CD4-positive, alpha-beta T cell treated with Interleukin-1 beta for 1 hour (primary cell): ENCODE measurements at regions not wholly inside any gene's neighbourhood (a gene's known extent, or its start where the extent isn't known, plus 50 kb on each side); places are given as distances from the start of the nearest gene placed in this dataset.

Source experiments
- DNase-seq, 2 donors: peaks; one replicate each; pipeline ENCODE4 v3.0.0-alpha.2; 2020 to 2022

GRCh38 chr1:22268327-22268726, 125.4 kb upstream of the WNT4 start:
- DNase-seq: no peak

GRCh38 chr1:22271847-22272801, 129.2 kb upstream of the WNT4 start:
- DNase-seq: no peak

- DNase-seq: no peak
Measured at GRCh38 chr1:22273686-22274681, 131.1 kb upstream of the WNT4 start.

DNA sequence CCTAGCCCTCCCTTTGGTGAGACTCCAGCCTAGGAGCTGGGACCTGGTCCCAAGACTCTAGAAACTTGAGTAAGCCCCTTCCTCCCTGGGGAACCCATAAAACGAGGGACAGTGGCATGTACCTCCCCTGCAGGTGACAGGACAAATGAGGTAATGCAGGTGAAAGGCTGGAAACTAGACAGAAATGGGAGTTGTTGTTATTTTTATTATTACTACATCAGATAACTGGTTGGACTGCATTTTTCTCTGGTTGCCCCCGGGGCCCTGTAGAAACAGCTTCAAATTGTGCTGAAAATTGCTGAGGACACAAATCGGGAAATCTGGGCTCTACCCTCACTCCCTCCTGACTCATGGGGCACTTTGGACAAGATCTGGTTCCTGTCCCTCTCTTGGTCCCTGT, 132.3 kb upstream of the WNT4 start:
- no peak for DNase-seq

GRCh38 chr1:22275626-22276395, 132.9 kb upstream of the WNT4 start:
- peak; percentile 9 to 14 for DNase-seq

DNA sequence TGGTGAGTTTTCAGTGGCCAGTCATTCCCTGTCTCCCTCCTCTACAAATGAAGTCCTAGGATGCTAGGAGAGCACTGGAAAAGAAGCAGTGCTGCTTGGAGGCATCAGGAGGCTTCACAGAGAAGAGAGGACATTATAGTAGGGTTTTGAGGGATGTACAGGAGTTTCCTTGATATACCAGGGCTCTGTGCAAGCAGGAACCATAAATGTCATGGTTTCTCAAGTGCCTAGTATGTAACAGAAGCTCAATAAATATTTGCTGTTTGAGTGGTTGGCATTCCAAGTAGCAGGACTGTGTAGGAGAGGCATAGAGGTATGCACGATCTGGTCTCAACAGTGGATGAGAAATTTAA, 133.5 kb upstream of the WNT4 start:
- DNase-seq: no peak

DNA sequence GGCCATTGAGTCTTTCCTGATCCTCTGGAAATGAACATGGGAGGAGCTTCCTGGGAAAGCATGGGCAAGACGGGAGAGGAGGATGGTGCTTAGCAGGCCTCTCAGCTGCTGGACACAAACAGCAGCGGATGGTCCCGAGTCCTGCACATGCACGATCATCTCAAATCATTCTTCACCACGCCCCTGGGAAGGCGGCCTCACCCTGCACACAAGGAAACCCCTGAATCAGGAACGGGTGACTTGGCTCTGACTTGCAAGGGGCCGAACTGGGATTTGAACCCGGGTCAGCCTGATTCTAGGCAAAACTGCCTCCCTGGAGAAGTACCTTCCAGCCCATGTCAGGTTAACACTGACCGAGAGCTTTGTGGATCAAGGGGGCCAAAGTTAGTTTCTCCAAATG, 134.8 kb upstream of the WNT4 start:
- DNase-seq: no peak

- DNase-seq: no peak
Measured at GRCh38 chr1:22279735-22280134, 136.8 kb upstream of the WNT4 start.

- no peak for DNase-seq
Measured at GRCh38 chr1:22280526-22280925, 137.6 kb upstream of the WNT4 start.

DNA sequence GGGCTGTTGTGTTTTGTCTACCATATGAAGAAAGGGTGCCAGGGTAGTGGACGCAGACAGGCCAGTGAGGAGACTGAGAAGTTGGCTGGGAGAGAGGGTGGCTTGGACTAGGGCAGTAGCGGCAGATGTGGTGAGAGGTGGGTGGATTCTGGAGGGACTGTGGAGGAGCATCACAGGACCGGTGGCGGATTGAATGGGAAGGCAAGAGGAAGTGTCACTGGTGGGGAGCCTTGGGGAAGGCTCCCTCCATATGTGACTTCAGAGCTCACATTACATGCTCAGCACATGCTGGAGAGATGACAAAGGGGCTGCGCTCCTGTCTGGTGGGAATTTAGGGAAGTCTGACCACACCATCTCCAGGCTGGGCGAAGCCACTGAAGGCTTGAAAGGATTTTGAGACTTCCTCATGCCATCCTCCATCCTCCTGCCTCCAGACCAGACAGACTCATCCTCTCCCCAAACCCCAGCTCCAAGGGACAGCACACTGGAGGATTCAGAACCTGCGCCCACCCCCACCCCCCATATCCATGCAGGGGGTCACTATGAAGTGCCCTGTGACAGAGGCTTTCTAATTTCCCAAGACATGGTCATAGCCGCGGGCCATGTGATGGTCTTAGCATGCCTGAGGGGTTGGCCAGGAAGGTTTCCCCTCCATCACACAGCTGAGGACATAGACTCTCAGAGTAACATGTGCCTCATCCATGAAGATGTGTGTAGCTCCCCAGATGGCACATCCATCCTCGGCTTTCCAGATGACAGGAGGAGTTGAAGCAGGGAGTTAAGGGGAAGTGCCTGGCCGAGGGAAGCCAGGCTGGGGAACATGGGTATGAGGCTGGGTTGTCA, 138.8 kb upstream of the WNT4 start:
- DNase-seq: no peak

DNA sequence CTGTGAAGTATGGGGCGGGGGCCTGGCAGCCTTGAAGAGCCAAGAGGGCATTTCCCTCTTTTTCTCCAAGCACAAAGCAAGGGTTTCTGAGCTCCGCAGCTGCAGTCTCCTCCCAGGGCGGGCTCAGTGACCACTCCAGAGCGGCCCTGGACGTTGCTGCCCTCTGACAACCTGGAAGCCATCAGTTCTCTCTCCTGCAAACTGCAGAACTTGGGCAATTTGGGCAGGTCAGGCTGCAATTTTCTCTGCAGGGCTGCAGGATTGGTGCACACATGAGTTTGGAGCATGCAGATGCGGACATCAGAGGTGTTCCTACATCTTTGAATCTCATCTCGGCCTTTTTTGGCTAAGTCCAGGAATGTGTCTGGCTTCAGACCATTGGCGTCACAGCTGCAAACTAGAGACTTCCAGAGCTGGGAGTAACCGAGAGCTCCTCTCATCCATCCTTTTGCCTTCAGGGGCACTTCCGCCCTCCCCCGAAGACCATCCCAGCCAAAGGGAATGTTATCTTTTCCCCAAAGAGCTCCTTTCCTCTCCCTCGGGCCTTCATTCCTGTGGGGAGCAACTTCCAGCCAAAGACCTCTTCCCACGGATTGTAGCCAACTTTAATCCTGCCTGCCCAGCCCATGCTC, 139.6 kb upstream of the WNT4 start:
- no peak for DNase-seq

DNA sequence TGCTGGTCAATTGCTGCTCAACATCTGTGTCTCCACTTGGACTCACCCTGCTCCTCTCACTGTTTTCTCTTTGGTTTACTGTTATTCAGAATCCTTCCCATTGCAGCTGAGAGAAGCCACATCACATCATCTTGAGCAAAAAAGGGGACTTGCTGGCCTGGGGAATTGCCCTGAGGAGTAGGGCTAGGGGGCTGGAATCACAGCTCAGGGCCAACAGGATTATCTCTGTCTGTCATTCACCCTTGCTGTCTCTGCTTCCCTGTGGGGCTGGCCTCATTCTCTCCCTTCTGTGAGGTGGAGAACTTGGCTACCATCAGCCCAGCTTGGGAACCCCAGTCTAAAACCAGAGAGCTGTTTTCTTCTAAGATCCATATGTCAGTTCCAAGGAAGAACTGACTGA, 140.7 kb upstream of the WNT4 start:
- DNase-seq: no peak

GRCh38 chr1:22284236-22284635, 141.3 kb upstream of the WNT4 start:
- DNase-seq: no peak

DNA sequence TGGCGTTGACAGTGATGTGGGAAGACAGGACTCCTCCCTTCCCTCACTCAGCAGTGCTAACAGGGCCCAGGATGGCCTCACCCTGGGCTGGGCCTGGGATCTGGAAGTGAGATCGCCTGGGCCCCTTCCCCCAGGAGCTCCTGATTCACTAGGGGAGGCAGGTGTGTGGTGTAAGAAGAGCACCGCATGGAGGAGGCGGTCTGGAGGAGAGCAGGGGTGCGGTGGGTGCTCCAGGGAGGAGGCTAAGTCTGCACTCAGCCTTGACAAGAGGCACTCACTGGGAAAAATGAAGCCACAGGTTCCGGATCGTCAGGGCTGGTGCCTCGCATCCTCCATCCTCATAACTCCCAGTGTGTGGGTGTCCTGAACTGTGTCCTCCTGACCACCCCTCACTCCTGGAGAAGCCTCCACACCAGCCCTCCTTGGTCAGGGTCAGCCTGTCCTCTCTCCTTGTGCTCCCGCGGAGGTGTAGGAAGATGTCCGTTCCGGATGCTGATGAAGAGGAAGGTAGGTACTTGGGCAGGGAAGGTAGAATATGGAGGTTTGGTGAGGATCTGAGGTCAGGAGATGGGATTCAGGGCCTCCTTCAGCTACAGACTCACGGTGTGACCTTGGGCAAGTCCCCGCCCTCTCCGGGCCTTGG, 142.1 kb upstream of the WNT4 start:
- DNase-seq: no peak

DNA sequence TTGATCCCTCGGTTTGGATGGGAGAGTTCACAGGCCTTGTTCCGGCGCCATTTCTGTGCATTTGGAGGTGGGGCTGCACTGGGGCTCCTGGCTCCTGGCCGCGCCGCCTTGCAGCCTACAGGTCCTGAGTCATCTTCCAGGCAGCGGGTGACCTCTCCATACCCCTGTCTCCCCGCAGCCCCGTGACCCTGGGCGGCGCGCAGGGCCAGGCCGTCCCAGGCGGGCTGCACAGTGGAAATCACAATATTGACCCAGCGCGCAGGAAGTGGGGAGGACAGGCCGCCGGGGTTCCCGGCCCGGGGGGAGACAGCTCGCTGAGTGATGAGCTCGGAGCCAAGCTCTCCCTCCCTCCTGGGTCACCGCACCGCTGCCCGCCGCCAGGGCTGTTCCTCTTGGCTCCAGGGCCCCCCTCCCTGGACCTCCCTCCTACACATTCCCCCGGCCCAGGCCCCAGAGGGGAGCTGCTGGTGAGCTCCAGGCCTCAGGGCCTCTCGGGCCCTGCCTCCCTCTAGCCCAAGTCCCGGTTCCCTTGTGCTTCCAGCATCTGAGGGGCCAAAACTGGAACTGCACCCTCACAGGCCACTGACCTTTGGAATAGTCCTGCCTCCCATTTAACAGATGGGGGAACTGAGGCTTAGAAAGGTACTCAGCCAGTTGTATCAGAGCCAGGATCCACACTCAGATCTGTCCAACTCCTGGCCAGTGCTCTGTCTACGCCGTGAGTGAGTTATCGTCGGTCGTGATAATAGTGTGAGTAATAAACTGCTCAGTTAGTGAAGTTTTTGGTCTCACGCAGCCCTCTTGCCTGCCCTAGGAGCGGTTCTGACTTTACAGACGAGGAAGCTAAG, 142.9 kb upstream of the WNT4 start:
- no peak for DNase-seq

DNA sequence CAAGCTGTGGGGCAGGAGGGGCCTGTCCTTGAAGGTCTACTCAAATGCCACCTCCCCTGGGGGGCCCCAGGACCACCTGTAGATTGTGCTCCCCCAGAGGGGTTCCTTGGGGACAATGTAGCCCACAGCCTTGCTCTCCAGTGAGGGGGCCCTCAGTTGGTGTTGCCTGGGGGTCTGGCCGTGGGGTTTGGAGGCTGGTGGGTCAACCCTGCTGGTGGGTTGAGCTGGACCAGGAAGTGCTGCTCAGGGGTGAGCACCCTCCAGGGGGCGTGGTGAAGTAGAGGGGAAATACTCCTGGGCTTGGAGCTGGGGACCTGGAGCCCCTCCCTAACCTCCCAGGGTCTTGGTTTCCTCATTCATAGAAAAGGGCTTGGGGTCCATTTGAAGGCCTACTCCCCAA, 143.6 kb upstream of the WNT4 start:
- no peak for DNase-seq

DNA sequence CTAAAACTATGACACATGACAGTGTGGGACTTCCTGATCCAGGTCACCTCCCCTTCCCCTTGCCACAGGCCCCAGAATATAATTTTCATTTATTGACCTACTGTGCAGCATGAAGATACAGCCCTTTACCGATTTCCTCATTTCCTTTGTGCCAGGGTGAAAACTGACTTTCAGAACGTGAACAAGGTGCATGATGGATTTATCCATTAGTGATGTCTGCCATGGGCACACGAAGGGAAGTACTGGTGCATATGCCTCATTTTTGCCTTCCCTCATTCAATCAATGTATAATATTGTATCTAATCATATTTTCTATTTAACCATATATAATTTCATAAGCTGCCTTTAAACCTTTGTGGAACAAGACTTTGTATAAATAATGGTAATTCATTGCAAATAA, 144.4 kb upstream of the WNT4 start:
- no peak for DNase-seq

DNA sequence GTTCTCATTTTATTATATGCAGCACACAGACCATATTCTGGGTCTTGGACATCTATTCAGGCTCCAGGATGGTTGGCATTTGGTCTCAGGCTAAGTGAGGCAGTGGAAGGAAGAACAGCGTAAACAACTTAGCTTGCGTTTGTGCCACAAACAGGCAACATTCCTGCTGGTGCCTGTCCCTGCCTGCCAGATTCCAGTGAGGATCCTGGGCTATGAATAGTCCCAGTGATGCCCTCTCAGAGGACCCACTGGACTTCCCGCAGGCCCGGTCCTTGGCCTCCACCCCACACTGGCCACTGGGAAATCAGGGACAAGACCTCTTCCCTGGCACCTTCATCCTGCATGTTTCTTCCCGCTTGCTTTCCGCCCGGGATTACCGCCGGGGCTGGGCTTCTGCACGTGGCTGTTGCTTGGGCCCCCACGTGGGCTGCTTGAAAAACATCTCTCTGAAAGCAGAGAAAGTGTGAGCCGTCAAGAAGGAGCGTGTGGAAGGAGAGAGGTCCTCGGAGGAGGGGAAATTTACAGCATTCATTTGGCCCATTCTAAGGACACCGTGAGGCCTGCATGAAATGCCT, 145.1 kb upstream of the WNT4 start:
- no peak for DNase-seq

- no peak for DNase-seq
Measured at GRCh38 chr1:22288593-22289241, 145.8 kb upstream of the WNT4 start.
